ENCODE measurements at regions not wholly inside any gene's neighbourhood (a gene's known extent, or its start where the extent isn't known, plus 50 kb on each side); places are given as distances from the start of the nearest gene placed in this dataset.
"Not testable (repeated sequence)": the region's sequence is repeated elsewhere in the genome, so short reads cannot be mapped to it uniquely, and the experiment has no call there.

DNA sequence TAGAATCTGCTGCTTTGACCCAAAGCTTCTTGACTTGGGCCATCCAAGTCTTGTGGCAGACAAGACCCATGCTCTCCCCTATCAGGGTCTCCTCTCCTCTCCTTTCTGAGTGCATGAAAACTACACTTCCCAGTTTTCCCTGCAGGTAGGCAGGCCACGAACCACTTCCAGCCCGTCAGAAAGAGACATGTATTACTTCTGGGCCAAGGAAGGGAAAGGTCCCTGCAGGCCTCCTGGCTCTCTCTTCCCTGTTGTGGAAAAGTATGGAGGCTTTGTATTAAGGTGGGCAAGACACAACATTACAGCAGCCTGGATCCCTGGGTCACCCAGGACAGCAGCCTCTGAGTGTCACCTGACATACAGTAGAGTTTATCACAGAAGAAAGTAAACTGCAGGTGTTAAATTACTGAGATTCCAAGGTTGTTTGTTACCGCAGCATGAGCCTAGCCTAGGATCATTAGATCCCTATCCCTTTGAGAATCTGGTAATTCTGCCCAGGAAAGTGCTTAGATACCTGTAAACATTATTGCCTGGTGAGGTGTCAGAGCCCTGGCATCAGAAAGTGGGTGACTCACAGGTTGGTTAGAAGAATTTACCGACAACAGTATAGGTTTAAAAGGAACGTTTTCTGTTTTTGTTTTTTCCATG is 717.3 kb downstream of the MATN1 start:
- no peak for DNase-seq (ENCODE audit: low spot score)

GRCh38 chr1:30001732-30002039 is 721.7 kb downstream of the MATN1 start:
- no peak for DNase-seq (ENCODE audit: low spot score)

DNA sequence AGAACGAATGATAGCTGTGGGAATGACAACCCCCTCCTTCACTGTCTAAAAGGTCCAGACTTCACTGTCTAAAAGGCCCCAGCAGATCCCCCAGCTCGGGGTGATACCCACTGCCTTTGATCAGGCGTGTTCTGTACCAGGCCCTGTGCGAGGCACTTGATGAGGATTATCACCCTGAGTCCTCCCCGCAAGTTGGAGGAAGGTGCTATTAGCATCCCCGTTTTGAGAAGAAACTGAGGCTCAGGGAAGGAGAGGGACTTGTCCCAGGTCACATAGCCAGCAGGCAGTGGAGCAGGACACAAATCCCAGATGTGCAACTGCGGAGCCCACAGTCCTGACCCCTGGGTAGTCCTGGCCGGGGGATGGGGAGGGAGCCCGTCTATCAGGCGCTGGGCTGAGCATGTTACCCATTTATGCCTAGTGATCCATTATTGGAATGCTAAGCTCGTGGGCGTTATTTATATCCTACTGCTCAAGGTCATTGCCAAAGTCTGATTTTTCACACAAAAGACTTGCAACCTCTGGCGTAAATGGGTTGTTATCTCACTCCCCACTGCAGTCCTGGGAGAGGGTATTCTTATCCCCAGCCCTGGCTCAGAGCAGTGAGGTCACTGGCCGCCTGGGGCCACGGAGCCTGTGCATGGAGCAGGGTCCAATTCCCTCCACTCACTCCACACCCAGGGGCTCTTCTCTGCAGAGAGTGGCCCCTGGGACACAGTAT is 722.2 kb downstream of the MATN1 start:
- no peak for DNase-seq (ENCODE audit: low spot score)

DNA sequence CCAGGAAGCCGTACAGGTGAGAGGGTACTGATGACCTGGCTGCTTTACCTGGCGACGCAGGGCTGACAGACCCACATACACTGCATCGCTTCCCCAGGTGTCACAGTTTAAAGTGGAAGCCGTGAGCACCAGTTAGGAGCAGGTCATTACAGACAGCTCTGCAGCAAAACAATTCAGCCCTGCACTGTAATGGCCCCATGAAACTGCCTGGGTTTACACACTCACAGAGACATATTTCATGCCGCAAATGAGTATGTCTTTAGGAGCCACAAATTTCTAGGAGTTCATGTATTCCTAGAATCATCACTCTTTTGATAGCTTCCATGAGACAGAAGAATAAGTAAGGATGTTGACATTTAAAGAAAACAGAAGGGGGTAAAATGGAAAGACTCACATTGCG is 723.1 kb downstream of the MATN1 start:
- DNase-seq (ENCODE audit: low spot score) = no peak

DNA sequence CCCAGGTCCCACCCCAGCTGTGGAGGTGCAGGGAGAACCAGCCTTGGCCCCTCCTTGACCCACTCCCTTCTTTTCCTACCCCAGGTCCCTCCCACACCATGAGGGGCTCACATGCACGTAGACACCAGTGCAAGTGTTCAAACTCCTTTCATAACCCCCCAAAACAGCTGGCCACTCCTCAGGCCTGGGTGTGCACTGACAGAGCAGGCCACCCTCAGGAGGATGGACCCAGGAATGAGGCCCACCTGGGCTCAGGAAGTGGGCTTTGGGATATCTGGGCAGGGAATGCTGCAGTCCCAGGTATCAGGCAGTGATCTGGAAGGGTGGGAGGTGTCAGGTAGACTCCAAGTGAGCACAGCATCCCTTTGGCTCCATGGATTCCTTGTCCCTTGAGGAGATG is 723.8 kb downstream of the MATN1 start:
- DNase-seq (ENCODE audit: low spot score) = no peak

- no peak for DNase-seq (ENCODE audit: low spot score)
Observed at GRCh38 chr1:29998686-29999085, 724.7 kb downstream of the MATN1 start.

GRCh38 chr1:29997818-29998217 is 725.6 kb downstream of the MATN1 start:
- not testable (repeated sequence) for DNase-seq (ENCODE audit: low spot score)

GRCh38 chr1:29993950-29994349 is 729.4 kb downstream of the MATN1 start:
- DNase-seq (ENCODE audit: low spot score) = no peak

DNA sequence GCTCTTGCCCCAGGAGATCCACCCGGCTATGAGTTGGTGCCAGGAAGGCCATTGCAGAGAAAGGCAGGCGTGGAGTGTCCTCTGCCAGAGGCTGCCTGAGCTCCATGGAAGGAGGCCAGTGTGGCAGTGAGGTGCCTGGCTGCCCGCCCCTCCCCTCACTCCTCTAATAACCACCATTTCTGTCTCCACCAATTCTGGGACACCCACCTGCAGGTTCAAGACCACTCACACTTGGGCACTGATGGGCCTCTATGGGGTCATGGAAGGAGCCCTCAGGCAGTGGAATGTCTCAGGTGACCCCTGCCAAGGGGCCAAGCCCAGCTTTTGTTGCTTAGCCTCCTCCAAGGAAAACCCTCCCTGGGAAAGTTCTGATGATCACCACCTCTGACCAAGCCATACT is 731.6 kb downstream of the MATN1 start:
- DNase-seq (ENCODE audit: low spot score) = no peak

DNA sequence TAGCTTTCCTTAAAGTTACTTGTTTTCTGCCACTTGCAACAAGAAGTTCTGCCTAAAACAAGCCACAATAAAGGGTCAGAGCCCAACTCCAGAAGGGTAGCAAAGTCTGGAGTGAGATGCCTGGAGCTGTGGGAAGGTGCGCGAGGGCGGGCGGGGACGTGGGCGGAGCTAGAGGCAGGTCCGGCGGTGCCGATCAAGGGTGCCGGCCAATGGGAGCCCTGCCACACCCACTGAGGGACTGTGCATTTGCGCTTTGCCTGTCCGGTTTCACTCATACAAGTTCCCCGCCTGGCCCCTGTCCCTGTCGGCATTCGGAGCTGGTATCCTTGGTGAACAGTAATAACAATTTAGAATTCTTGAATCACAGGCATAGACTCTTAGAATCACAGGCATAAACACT is 732.4 kb downstream of the MATN1 start:
- DNase-seq (ENCODE audit: low spot score) = no peak

GRCh38 chr1:29990304-29990703 is 733.1 kb downstream of the MATN1 start:
- no peak for DNase-seq (ENCODE audit: low spot score)

- no peak for DNase-seq (ENCODE audit: low spot score)
Observed at GRCh38 chr1:29986986-29987385, 736.4 kb downstream of the MATN1 start.

GRCh38 chr1:29985606-29985945 is 737.8 kb downstream of the MATN1 start:
- no peak for DNase-seq (ENCODE audit: low spot score)

DNA sequence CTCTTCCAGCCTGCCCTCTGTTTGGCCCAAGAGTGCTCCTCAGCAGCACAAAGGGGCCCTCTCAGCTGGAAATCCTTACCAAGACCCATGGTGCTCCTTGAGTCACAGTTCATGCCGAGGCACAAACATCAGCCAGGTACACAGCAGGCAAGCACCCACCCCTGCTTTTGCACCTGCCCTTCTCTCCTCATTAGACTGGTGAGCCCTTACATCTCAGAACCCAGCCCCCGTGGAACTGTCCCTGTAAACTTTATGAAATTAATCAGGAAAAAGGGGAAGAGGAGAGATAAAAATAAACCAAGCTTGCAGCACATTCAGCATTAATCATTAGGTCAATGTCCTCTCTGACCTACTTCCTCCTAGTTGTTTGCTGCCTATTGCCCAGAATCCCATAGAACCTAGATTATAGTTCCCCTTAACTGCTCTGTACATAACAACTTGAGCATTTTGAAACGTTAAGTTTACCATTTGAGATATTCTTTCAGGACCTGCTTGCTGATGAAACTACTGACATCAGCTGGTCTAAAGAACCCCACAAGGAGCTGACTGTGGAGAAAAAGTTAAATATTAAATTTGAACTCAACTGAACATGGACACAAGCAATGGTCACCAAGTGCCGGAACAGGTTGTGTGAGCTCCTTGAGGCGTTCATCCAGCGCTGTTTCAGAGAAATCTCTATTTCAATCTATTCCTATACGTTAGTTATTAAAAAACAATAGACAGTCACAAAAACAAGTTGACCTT is 738.4 kb downstream of the MATN1 start:
- no peak for DNase-seq (ENCODE audit: low spot score)

DNA sequence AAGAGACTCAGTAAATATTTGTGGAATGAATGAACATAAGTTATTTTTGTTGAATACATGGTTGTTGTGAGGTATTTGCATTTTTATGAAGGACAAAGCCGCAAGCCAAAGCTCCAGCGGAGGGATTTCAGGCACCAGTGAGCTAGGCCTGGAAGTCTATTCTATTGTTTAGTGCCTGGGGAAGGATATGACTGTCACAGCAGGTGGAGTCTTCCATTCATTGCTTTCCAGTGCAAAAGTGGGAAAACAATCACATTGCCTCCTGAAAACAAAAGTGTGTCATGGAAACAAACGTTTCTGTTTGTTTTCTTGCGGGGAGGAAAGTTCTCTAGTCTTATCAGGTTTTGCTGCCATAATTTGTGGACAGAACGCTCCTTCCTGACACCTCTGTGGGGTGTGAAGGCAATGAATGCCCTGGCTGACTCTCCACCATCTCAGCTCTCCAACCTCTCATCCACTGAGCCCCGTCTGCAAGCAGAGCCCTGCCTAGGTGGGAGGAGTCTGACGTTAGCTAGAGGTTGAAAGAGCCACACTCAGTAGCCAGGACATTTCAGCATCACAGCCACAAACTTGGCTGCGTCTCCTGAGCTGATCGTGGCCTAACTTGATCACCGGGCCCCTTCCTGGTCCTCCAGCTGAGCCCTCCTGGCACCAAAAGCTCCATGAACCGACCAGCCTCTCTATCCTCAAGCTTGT is 739.1 kb downstream of the MATN1 start:
- DNase-seq (ENCODE audit: low spot score) = no peak

GRCh38 chr1:29983321-29983720 is 740.1 kb downstream of the MATN1 start:
- no peak for DNase-seq (ENCODE audit: low spot score)

GRCh38 chr1:29981586-29982239 is 741.7 kb downstream of the MATN1 start:
- no peak for DNase-seq (ENCODE audit: low spot score)

DNA sequence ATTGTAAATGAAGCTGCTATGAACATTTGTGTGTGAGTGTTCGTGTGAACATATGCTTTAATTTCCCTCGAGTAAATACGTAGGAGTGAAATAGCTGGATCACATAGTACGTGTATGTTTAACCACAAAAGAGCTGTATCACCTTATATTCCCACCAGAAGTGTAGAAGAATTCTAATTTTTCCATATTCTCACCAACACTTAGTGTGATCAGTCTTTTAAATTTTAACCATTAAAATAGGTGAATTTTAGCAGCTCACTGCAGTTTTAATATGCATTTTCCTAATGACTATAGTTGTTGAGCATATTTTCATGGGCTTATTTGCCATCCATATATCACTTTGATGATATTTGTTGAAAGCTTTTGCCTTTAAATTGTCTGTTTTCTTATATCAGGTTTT is 741.2 kb downstream of the PTPRU start:
- DNase-seq (ENCODE audit: low spot score) = no peak

DNA sequence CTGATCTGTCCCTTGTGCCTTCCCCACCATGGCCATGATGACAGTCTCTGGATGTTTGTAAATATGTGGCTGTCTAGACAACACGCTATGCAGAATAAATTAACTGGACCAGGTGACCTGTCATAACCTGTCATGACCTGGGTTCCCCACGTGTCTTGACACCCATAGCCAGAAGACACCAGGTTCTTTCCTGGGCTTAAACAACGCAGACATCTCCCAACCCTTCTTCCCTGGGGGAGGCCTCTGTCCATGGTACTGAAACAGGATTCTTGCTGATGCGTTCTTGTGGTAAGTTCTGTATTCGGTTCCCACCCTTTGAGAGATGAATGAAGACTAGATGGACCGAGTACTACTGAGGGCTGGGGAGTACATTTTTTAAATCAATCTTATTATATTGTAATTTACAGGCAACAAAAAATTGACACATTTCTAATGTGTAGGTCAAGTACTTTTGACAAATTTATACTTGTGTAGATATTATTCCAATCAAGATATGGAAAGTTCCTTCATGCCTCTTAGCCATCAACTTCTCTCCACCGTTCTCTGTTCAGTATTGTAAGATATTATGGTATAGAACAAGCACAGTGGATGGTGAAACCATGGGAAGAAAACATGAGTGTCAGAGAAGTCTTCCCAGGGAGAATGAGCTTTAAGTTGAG is 738.8 kb downstream of the PTPRU start:
- DNase-seq (ENCODE audit: low spot score) = no peak

DNA sequence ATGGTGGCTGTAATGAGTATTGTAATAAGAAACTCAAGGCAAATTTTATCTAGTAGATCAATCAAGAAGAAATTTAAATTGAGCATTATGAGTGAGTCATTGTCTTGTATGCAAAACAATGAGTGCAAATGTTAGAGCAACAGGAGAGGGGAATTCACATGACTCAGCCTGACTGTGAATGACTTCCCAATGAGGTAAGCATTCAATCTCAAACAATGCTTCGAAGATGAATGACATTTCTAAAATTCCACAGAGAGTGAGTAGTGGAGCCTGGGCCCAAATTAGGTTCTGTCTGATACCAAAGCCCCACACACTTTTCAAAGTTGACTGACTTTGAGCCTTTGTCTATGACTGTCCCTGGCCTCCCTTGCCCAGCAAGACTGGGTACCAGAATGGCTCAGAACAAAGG is 738.0 kb downstream of the PTPRU start:
- peak; percentile 12 for DNase-seq (ENCODE audit: low spot score)

GRCh38 chr1:29973406-29973805 is 737.1 kb downstream of the PTPRU start:
- DNase-seq (ENCODE audit: low spot score) = no peak

All from Ammon's horn (tissue), 1 donor.